ENCODE measurements at regions not wholly inside any gene's neighbourhood (a gene's known extent, or its start where the extent isn't known, plus 50 kb on each side); places are given as distances from the start of the nearest gene placed in this dataset.
"Not testable (repeated sequence)": the region's sequence is repeated elsewhere in the genome, so short reads cannot be mapped to it uniquely, and the experiment has no call there.

DNA sequence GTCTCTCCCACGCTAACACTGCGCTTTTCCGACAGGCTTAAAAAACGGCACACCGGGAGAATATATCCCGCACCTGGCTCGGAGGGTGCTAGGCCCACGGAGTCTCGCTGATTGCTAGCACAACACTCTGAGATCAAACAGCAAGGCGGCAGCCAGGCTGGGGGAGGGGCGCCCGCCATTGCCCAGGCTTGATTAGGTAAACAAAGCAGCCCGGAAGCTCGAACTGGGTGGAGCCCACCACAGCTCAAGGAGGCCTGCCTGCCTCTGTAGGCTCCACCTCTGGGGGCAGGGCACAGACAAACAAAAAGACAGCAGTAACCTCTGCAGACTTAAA, 67.0 kb upstream of the FGF13 start:
- not testable (repeated sequence) for H3K27ac ChIP-seq (ENCODE audit: low read depth in 1 of 3, low read length in 2 of 3); FAIRE-seq; DNase-seq; H3K4me3 ChIP-seq (ENCODE audit: low read depth in 1 of 3, low read length in 3 of 3); H3K4me1 ChIP-seq (ENCODE audit: control insufficient read depth in 3 of 3, insufficient read depth in 2 of 3, low read depth in 1 of 3, low read length in 2 of 3); H3K27me3 ChIP-seq (ENCODE audit: control insufficient read depth in 3 of 3, insufficient read depth in 3 of 3, low read length in 3 of 3); H3K9me3 ChIP-seq (ENCODE audit: control insufficient read depth in 2 of 2, insufficient read depth in 1 of 2, low read depth in 1 of 2, low read length in 1 of 2); H3K36me3 ChIP-seq (ENCODE audit: control insufficient read depth in 3 of 3, insufficient read depth in 2 of 3, low read depth in 1 of 3, low read length in 3 of 3)
- WGBS, 3 donors = 51 to 63% (median 57%) methylated on average over 8 to 14 of the region's 14 CpGs

GRCh38 chrX:138777908-138778575, 66.5 kb upstream of the FGF13 start:
- FAIRE-seq; H3K9me3 ChIP-seq (ENCODE audit: control insufficient read depth in 2 of 2, insufficient read depth in 1 of 2, low read depth in 1 of 2, low read length in 1 of 2); H3K27me3 ChIP-seq (ENCODE audit: control insufficient read depth in 3 of 3, insufficient read depth in 3 of 3, low read length in 3 of 3); DNase-seq; H3K4me3 ChIP-seq (ENCODE audit: low read depth in 1 of 3, low read length in 3 of 3); H3K36me3 ChIP-seq (ENCODE audit: control insufficient read depth in 3 of 3, insufficient read depth in 2 of 3, low read depth in 1 of 3, low read length in 3 of 3); H3K27ac ChIP-seq (ENCODE audit: low read depth in 1 of 3, low read length in 2 of 3); H3K4me1 ChIP-seq (ENCODE audit: control insufficient read depth in 3 of 3, insufficient read depth in 2 of 3, low read depth in 1 of 3, low read length in 2 of 3): not testable (repeated sequence)
- 88 to 94% (median 88%) methylated on average over 15 of the region's 15 CpGs for whole genome bisulfite sequencing, 3 donors

- no peaks in the 10 kb centered on the region for H3K36me3 ChIP-seq (ENCODE audit: control insufficient read depth in 3 of 3, insufficient read depth in 2 of 3, low read depth in 1 of 3, low read length in 3 of 3)
- no peaks in the 10 kb centered on the region for H3K27me3 ChIP-seq (ENCODE audit: control insufficient read depth in 3 of 3, insufficient read depth in 3 of 3, low read length in 3 of 3)
- no peak overlapping the region for H3K4me3 ChIP-seq (ENCODE audit: low read depth in 1 of 3, low read length in 3 of 3)
- DNase-seq (no peak), FAIRE-seq (no peak)
- H3K9me3 ChIP-seq (ENCODE audit: control insufficient read depth in 2 of 2, insufficient read depth in 1 of 2, low read depth in 1 of 2, low read length in 1 of 2) = no peaks in the 10 kb centered on the region
- no peaks in the 10 kb centered on the region for H3K4me1 ChIP-seq (ENCODE audit: control insufficient read depth in 3 of 3, insufficient read depth in 2 of 3, low read depth in 1 of 3, low read length in 2 of 3)
- no peak overlapping the region for H3K27ac ChIP-seq (ENCODE audit: low read depth in 1 of 3, low read length in 2 of 3)
- 47 to 82% (median 60%) methylated on average over 3 of the region's 3 CpGs for WGBS, 3 donors
Measured at GRCh38 chrX:138777230-138777629, 65.7 kb upstream of the FGF13 start.

DNA sequence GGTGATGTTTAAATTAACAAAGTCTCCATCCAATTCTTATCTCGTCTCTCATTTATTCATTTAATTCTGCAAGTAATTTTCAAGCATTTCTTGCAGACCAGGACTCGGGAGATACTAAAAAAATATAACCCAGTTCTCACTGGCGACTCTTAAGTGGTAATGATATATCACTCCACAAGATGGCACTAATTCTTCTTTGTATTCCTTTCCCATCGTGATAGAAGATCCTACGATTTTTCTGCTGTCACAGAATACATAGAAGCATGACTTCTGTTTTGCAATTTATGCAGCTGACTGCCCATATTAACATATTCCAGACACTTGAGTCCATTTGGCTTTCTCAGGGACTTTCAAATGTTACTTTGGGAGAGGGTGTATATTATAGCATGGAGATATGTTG, 64.0 kb upstream of the FGF13 start:
- Histone ChIP-seq H3K9me3 (ENCODE audit: control insufficient read depth in 2 of 2, insufficient read depth in 1 of 2, low read depth in 1 of 2, low read length in 1 of 2) (no peaks in the 10 kb centered on the region), H3K27ac (ENCODE audit: low read depth in 1 of 3, low read length in 2 of 3) (no peak overlapping the region), H3K4me1 (ENCODE audit: control insufficient read depth in 3 of 3, insufficient read depth in 2 of 3, low read depth in 1 of 3, low read length in 2 of 3) (no peaks in the 10 kb centered on the region), H3K4me3 (ENCODE audit: low read depth in 1 of 3, low read length in 3 of 3) (no peak overlapping the region), H3K36me3 (ENCODE audit: control insufficient read depth in 3 of 3, insufficient read depth in 2 of 3, low read depth in 1 of 3, low read length in 3 of 3) (no peaks in the 10 kb centered on the region), H3K27me3 (ENCODE audit: control insufficient read depth in 3 of 3, insufficient read depth in 3 of 3, low read length in 3 of 3) (no peaks in the 10 kb centered on the region)
- FAIRE-seq = no peak
- peak; percentile 4 to 12 for DNase-seq
- 4 to 6% (median 6%) methylated on average over 5 of the region's 5 CpGs for WGBS, 3 donors

- no peaks in the 10 kb centered on the region for H3K36me3 ChIP-seq (ENCODE audit: control insufficient read depth in 3 of 3, insufficient read depth in 2 of 3, low read depth in 1 of 3, low read length in 3 of 3)
- no peak overlapping the region for H3K27ac ChIP-seq (ENCODE audit: low read depth in 1 of 3, low read length in 2 of 3)
- no peak for DNase-seq
- H3K4me3 ChIP-seq (ENCODE audit: low read depth in 1 of 3, low read length in 3 of 3) = no peak overlapping the region
- no peak for FAIRE-seq
- H3K9me3 ChIP-seq (ENCODE audit: control insufficient read depth in 2 of 2, insufficient read depth in 1 of 2, low read depth in 1 of 2, low read length in 1 of 2) = no peaks in the 10 kb centered on the region
- no peaks in the 10 kb centered on the region for H3K27me3 ChIP-seq (ENCODE audit: control insufficient read depth in 3 of 3, insufficient read depth in 3 of 3, low read length in 3 of 3)
- WGBS, 3 donors = 78 to 89% (median 89%) methylated on average over 2 of the region's 2 CpGs
- H3K4me1 ChIP-seq (ENCODE audit: control insufficient read depth in 3 of 3, insufficient read depth in 2 of 3, low read depth in 1 of 3, low read length in 2 of 3) = no peaks in the 10 kb centered on the region
Measured at GRCh38 chrX:138771047-138771446, 59.5 kb upstream of the FGF13 start.

- no peak for DNase-seq
- Histone ChIP-seq H3K4me3 (ENCODE audit: low read depth in 1 of 3, low read length in 3 of 3) (no peak overlapping the region), H3K27me3 (ENCODE audit: control insufficient read depth in 3 of 3, insufficient read depth in 3 of 3, low read length in 3 of 3) (no peaks in the 10 kb centered on the region), H3K36me3 (ENCODE audit: control insufficient read depth in 3 of 3, insufficient read depth in 2 of 3, low read depth in 1 of 3, low read length in 3 of 3) (no peaks in the 10 kb centered on the region), H3K9me3 (ENCODE audit: control insufficient read depth in 2 of 2, insufficient read depth in 1 of 2, low read depth in 1 of 2, low read length in 1 of 2) (no peaks in the 10 kb centered on the region), H3K27ac (ENCODE audit: low read depth in 1 of 3, low read length in 2 of 3) (no peak overlapping the region), H3K4me1 (ENCODE audit: control insufficient read depth in 3 of 3, insufficient read depth in 2 of 3, low read depth in 1 of 3, low read length in 2 of 3) (no peaks in the 10 kb centered on the region)
- WGBS, 3 donors = 59 to 82% (median 65%) methylated on average over 2 of the region's 2 CpGs
- FAIRE-seq = no peak
Measured at GRCh38 chrX:138769918-138770317, 58.4 kb upstream of the FGF13 start.

- Histone ChIP-seq H3K36me3 (ENCODE audit: control insufficient read depth in 3 of 3, insufficient read depth in 2 of 3, low read depth in 1 of 3, low read length in 3 of 3) (no peaks in the 10 kb centered on the region), H3K27ac (ENCODE audit: low read depth in 1 of 3, low read length in 2 of 3) (no peak overlapping the region), H3K27me3 (ENCODE audit: control insufficient read depth in 3 of 3, insufficient read depth in 3 of 3, low read length in 3 of 3) (no peaks in the 10 kb centered on the region), H3K9me3 (ENCODE audit: control insufficient read depth in 2 of 2, insufficient read depth in 1 of 2, low read depth in 1 of 2, low read length in 1 of 2) (no peaks in the 10 kb centered on the region), H3K4me1 (ENCODE audit: control insufficient read depth in 3 of 3, insufficient read depth in 2 of 3, low read depth in 1 of 3, low read length in 2 of 3) (no peaks in the 10 kb centered on the region), H3K4me3 (ENCODE audit: low read depth in 1 of 3, low read length in 3 of 3) (no peak overlapping the region)
- DNase-seq (no peak), FAIRE-seq (no peak)
- 64 to 83% (median 76%) methylated on average over 1 of the region's 1 CpG for WGBS, 3 donors
Measured at GRCh38 chrX:138765051-138765450, 53.5 kb upstream of the FGF13 start.

GRCh38 chrX:138763761-138764160, 52.2 kb upstream of the FGF13 start:
- FAIRE-seq (no peak), DNase-seq (no peak)
- no peaks in the 10 kb centered on the region for H3K36me3 ChIP-seq (ENCODE audit: control insufficient read depth in 3 of 3, insufficient read depth in 2 of 3, low read depth in 1 of 3, low read length in 3 of 3)
- 62 to 82% (median 65%) methylated on average over 3 of the region's 3 CpGs for WGBS, 3 donors
- H3K4me1 ChIP-seq (ENCODE audit: control insufficient read depth in 3 of 3, insufficient read depth in 2 of 3, low read depth in 1 of 3, low read length in 2 of 3) = no peaks in the 10 kb centered on the region
- no peaks in the 10 kb centered on the region for H3K9me3 ChIP-seq (ENCODE audit: control insufficient read depth in 2 of 2, insufficient read depth in 1 of 2, low read depth in 1 of 2, low read length in 1 of 2)
- H3K27me3 ChIP-seq (ENCODE audit: control insufficient read depth in 3 of 3, insufficient read depth in 3 of 3, low read length in 3 of 3) = no peaks in the 10 kb centered on the region
- no peak overlapping the region for H3K4me3 ChIP-seq (ENCODE audit: low read depth in 1 of 3, low read length in 3 of 3)
- H3K27ac ChIP-seq (ENCODE audit: low read depth in 1 of 3, low read length in 2 of 3) = no peak overlapping the region

- Histone ChIP-seq H3K27ac (ENCODE audit: low read depth in 1 of 3, low read length in 2 of 3) (no peak overlapping the region), H3K4me3 (ENCODE audit: low read depth in 1 of 3, low read length in 3 of 3) (no peak overlapping the region), H3K4me1 (ENCODE audit: control insufficient read depth in 3 of 3, insufficient read depth in 2 of 3, low read depth in 1 of 3, low read length in 2 of 3) (no peaks in the 10 kb centered on the region), H3K27me3 (ENCODE audit: control insufficient read depth in 3 of 3, insufficient read depth in 3 of 3, low read length in 3 of 3) (no peaks in the 10 kb centered on the region), H3K9me3 (ENCODE audit: control insufficient read depth in 2 of 2, insufficient read depth in 1 of 2, low read depth in 1 of 2, low read length in 1 of 2) (no peaks in the 10 kb centered on the region), H3K36me3 (ENCODE audit: control insufficient read depth in 3 of 3, insufficient read depth in 2 of 3, low read depth in 1 of 3, low read length in 3 of 3) (no peaks in the 10 kb centered on the region)
- FAIRE-seq (no peak), DNase-seq (peak in 1 of 2 donors; percentile 3)
- 21 to 71% (median 41%) methylated on average over 3 of the region's 3 CpGs for WGBS, 3 donors
Measured at GRCh38 chrX:138761380-138761779, 49.9 kb upstream of the FGF13 start.
